Thyroid gland (tissue), 4 donors: ENCODE measurements at regions not wholly inside any gene's neighbourhood (a gene's known extent, or its start where the extent isn't known, plus 50 kb on each side); places are given as distances from the start of the nearest gene placed in this dataset.

ENCODE experiments used
- DNase-seq, 2 donors: peaks; one replicate each; pipeline ENCODE4 v3.0.0-alpha.2; 2019
- H3K27ac ChIP-seq, 3 donors: fragments of 200-600 bp; sonication (generic); 1 replicate in 2 of 3; 2 replicates in 1 of 3; pipeline ENCODE4 v1.5.1; 2016 to 2019; ENCODE audit warnings: mild to moderate bottlenecking in 1 of 3, moderate library complexity in 1 of 3
- H3K27me3 ChIP-seq: fragments of 200-600 bp; sonication (generic); one replicate; pipeline ENCODE4 v1.5.1; 2019
- H3K36me3 ChIP-seq, 2 donors: fragments of 200-600 bp; sonication (generic); one replicate each; pipeline ENCODE4 v1.5.1; 2016 to 2019
- H3K4me1 ChIP-seq, 2 donors: fragments of 200-600 bp; sonication (generic); one replicate each; pipeline ENCODE4 v1.5.1; 2017 to 2019
- H3K4me3 ChIP-seq, 3 donors: fragments of 200-600 bp; sonication (generic); replicated peaks in 1 of 3; 1 replicate in 2 of 3; 2 replicates in 1 of 3; pipeline ENCODE4 v1.5.1; 2016; ENCODE audit warnings: mild to moderate bottlenecking in 1 of 3
- H3K9me3 ChIP-seq: fragments of 200-600 bp; sonication (generic); one replicate; pipeline ENCODE4 v1.5.1; 2017
- POLR2A ChIP-seq, 2 donors: fragments of 450-650 bp; IDR thresholded peaks; one replicate each; pipeline ENCODE4 v1.6.1; 2017; ENCODE audit warnings: antibody characterized with exemption in 2 of 2, mild to moderate bottlenecking in 2 of 2, moderate library complexity in 1 of 2
- WGBS, 2 donors: methylation state at CpG; one replicate each; pipeline ENCODE4 v1.1.5; 2017; 5-methylcytosine and 5-hydroxymethylcytosine counted together
- intact Hi-C: fragments of 100-400 bp; cut with DNase I; formaldehyde crosslinking; loops from one replicate; pipeline ENCODE4 v1.15.1; 2023
- TF ChIP-seq, protein P1 (sequence below), 6 experiments: fragments of 200-600 bp in 3 of 6; fragments of 450-650 bp in 3 of 6; sonication (generic) in 3 of 6; IDR thresholded peaks; one replicate each; pipeline ENCODE4 v1.5.1; 2016 to 2019; ENCODE audit warnings: antibody characterized with exemption in 6 of 6, mild to moderate bottlenecking in 2 of 6, inconsistent platforms in 1 of 6, moderate library complexity in 1 of 6

DNA sequence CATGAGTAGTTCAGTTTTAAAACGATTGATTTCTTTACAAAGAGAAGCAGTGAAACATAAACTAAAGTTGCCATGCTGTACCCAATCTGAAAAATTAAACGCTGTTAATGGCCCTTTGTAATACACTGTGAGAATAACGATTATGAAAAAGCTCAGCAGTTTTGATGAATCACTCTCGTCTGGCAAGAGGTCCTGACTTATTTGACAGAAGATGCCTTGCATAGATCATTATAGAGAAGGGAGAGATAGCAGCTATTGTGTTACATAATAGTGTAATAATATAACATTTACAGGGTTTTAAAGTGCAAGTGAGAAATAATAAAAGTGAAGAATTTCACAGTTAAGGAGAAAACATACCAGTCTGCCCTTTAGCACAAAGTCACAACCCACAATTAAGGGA, 361.5 kb upstream of the CDH10 start:
- Histone ChIP-seq H3K36me3 (no peaks in the 10 kb centered on the region), H3K9me3 (no peaks in the 10 kb centered on the region), H3K27ac (no peak overlapping the region), H3K4me1 (no peaks in the 10 kb centered on the region), H3K27me3 (no peaks in the 10 kb centered on the region), H3K4me3 (no peak overlapping the region)
- WGBS, 2 donors = 45 to 48% methylated on average over 4 of the region's 4 CpGs
- TF ChIP-seq, protein P1, sequence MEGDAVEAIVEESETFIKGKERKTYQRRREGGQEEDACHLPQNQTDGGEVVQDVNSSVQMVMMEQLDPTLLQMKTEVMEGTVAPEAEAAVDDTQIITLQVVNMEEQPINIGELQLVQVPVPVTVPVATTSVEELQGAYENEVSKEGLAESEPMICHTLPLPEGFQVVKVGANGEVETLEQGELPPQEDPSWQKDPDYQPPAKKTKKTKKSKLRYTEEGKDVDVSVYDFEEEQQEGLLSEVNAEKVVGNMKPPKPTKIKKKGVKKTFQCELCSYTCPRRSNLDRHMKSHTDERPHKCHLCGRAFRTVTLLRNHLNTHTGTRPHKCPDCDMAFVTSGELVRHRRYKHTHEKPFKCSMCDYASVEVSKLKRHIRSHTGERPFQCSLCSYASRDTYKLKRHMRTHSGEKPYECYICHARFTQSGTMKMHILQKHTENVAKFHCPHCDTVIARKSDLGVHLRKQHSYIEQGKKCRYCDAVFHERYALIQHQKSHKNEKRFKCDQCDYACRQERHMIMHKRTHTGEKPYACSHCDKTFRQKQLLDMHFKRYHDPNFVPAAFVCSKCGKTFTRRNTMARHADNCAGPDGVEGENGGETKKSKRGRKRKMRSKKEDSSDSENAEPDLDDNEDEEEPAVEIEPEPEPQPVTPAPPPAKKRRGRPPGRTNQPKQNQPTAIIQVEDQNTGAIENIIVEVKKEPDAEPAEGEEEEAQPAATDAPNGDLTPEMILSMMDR (IDR thresholded peaks at IDR 0.05) = no peak
- TF ChIP-seq POLR2A (IDR thresholded peaks at IDR 0.05) = no peak
- intact Hi-C loops = no loop called here
- no peak for DNase-seq

DNA sequence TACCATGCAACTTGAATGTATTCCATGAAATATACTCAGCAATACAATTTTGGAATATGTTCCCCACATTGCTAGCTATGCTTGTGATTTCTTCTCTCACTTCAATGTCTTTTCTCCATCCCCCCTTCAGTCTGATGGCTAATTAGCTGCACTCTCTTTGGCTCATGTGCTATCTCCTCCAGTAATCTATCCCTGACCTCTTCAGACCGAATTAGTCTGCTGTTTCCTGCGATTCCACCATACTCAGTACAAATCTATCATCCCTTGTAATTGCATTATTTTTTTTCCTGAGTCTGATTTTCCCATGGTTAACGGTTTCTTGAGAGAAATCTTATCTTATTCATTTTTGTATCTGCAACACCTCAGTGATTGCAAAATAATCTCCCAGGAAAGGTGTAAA, 360.7 kb upstream of the CDH10 start:
- WGBS, 2 donors = 28 to 32% methylated on average over 3 of the region's 3 CpGs
- H3K36me3 ChIP-seq = no peaks in the 10 kb centered on the region
- DNase-seq = no peak

DNA sequence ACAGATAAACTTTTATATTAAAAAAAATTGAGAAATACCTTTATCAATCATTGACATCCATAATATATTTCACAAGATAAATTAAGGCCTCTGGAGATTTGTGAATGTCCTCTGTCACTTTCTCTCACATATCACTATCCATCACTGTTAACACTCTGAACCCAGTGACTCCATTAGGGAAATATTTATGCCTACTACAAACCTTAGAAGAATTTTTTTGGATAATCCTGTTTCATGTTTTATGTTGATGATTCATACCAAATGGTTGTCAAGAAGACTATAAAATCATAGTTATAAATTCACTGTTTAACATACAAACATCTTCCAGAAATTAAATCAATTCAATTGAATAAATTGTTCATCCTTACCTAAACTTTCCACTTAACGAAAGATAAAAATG, 357.6 kb upstream of the CDH10 start:
- no peak for DNase-seq
- TF ChIP-seq, protein P1 (IDR thresholded peaks at IDR 0.05) = no peak
- no peak for TF ChIP-seq POLR2A (IDR thresholded peaks at IDR 0.05)
- intact Hi-C loops = no loop called here
- no peak overlapping the region for H3K27ac ChIP-seq
- H3K36me3 ChIP-seq = no peaks in the 10 kb centered on the region
- H3K4me1 ChIP-seq = no peaks in the 10 kb centered on the region
- no peaks in the 10 kb centered on the region for H3K9me3 ChIP-seq
- no peaks in the 10 kb centered on the region for H3K27me3 ChIP-seq
- WGBS, 2 donors = 89 to 91% methylated on average over 1 of the region's 1 CpG
- no peak overlapping the region for H3K4me3 ChIP-seq

More for the DNA sequence above, 360.7 kb upstream of the CDH10 start:
- H3K27ac ChIP-seq = no peak overlapping the region
- no peaks in the 10 kb centered on the region for H3K9me3 ChIP-seq
- no peaks in the 10 kb centered on the region for H3K4me1 ChIP-seq
- H3K27me3 ChIP-seq = no peaks in the 10 kb centered on the region
- intact Hi-C loops = no loop called here
- no peak for TF ChIP-seq POLR2A (IDR thresholded peaks at IDR 0.05)
- TF ChIP-seq, protein P1 (IDR thresholded peaks at IDR 0.05) = no peak
- no peak overlapping the region for H3K4me3 ChIP-seq

DNA sequence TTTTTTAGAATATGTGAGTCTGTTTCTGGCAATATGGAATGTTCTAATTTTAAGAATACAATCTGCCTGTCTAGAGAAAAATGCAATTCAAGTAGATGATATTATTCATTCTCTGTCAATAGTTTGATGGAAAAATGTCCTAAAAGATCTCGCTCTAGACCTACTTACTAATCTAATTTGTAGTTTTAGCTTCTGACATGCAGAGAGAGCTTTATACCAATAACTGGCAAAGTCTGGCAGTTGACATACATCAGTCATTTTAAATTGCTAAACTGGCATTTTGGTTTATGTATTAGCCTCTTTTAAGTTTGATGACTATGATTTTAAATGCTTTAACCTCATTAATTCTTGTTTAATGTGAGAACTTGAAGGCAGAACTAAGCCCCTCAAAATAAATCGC, 355.0 kb upstream of the CDH10 start:
- Histone ChIP-seq H3K27me3 (no peaks in the 10 kb centered on the region), H3K36me3 (no peaks in the 10 kb centered on the region), H3K27ac (no peak overlapping the region), H3K9me3 (no peaks in the 10 kb centered on the region), H3K4me3 (no peak overlapping the region), H3K4me1 (no peaks in the 10 kb centered on the region)
- intact Hi-C loops = no loop called here
- TF ChIP-seq, protein P1 (IDR thresholded peaks at IDR 0.05) = no peak
- TF ChIP-seq POLR2A (IDR thresholded peaks at IDR 0.05) = no peak
- DNase-seq = no peak
- 87% methylated on average over 2 of the region's 2 CpGs for WGBS, 2 donors

DNA sequence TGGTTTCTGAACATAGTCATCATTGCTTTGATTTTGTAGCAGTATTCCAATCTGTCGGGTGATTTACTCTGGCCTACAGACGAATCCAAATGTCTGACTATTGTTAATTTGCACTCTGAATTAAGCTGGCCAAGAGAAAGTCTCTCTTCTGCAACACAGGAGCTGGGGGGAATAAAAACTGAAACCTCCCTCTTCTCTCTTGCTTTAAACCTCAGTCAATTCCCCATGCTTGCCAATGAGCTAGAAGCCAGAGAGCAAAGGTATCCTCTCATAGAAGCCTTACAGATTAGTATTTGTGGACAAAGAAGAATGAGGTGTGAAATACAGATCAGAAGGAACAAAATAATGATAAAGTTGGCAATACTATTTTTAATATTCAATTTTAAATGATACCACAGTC, 353.9 kb upstream of the CDH10 start:
- Histone ChIP-seq H3K4me1 (no peaks in the 10 kb centered on the region), H3K27ac (no peak overlapping the region), H3K4me3 (no peak overlapping the region), H3K36me3 (no peaks in the 10 kb centered on the region), H3K9me3 (no peaks in the 10 kb centered on the region), H3K27me3 (no peaks in the 10 kb centered on the region)
- intact Hi-C loops = no loop called here
- no peak for DNase-seq
- no peak for TF ChIP-seq POLR2A (IDR thresholded peaks at IDR 0.05)
- TF ChIP-seq, protein P1 (IDR thresholded peaks at IDR 0.05) = no peak
- 33 to 43% methylated on average over 2 of the region's 2 CpGs for WGBS, 2 donors
